ENCODE measurements at regions not wholly inside any gene's neighbourhood (a gene's known extent, or its start where the extent isn't known, plus 50 kb on each side); places are given as distances from the start of the nearest gene placed in this dataset.

DNA sequence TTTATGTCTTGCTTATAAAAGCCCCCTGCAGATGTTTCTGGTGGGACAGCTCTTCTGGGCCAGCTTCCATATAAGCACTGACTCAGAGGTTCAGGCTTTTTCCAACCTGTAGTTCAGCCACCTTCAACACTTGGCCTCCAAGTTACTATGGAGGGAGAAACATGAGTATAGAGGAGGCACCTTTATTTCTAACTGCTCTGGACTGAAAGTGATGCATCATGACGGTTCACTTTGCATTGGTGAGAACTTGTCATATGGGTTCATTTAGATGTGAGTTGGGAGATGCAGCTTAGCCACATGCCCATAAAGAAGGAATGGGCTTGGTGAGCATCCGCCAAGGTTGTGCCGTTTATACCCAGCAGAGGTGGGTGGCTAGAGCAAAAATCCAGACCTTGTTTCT is 58.8 kb upstream of the CFAP161 start:
- TF ChIP-seq EZH2 (IDR thresholded peaks at IDR 0.05; ENCODE audit: insufficient read depth, poor library complexity, severe bottlenecking) (no peak), EZH2phosphoT487 (IDR thresholded peaks at IDR 0.05; ENCODE audit: insufficient read depth, low read depth) (no peak)

Measured in GM23248 (cell line).